CD1c-positive myeloid dendritic cell (primary cell): ENCODE measurements at regions not wholly inside any gene's neighbourhood (a gene's known extent, or its start where the extent isn't known, plus 50 kb on each side); places are given as distances from the start of the nearest gene placed in this dataset.

Experiments used
- DNase-seq: peaks from one replicate; pipeline ENCODE4 v3.0.0-alpha.2; 2016; ENCODE audit errors: extremely low spot score

GRCh38 chr5:1706021-1706420 lies 93.6 kb downstream of the MRPL36 start:
- DNase-seq = no peak

- no peak for DNase-seq
Measured at GRCh38 chr5:1704676-1705075, 95.0 kb downstream of the MRPL36 start.

GRCh38 chr5:1704266-1704665 lies 95.4 kb downstream of the MRPL36 start:
- DNase-seq = no peak

DNA sequence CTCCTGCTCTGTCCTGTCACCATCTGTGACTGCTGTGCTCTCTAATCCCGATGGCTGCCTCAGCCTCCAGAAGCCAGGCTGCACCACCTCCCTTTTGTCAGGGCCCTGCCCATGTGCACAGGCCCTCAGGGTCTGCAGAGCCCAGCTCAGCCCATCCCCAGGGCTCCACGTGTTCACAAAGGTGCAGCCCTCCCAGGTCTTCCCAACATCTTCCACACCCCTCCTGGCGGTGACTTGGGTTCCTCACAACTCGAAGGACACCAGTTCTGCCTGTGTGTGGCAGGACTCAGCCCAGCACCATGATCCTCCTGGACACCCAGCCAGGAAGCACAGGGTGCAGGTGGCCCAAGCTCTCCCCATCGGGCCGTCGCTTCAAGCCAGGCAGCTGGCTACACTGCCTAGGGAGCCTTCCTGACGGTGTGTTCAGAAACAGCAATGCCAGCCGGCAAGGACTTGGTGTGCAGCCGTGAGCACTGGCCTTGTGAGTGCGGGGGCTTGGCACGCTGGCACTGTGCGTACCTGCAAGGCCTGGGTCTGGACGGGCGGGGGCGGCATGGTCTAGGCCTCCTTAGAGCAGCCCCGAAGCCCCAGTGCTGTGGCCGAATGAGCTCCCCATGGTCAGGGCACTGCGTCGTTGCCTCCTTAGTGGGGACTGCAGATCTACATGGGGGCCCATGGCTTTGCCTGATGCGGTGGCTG lies 96.1 kb downstream of the MRPL36 start:
- DNase-seq = no peak

GRCh38 chr5:1702318-1702717 lies 97.3 kb downstream of the MRPL36 start:
- no peak for DNase-seq

- DNase-seq = no peak
Measured at GRCh38 chr5:1701884-1702283, 97.8 kb downstream of the MRPL36 start.

DNA sequence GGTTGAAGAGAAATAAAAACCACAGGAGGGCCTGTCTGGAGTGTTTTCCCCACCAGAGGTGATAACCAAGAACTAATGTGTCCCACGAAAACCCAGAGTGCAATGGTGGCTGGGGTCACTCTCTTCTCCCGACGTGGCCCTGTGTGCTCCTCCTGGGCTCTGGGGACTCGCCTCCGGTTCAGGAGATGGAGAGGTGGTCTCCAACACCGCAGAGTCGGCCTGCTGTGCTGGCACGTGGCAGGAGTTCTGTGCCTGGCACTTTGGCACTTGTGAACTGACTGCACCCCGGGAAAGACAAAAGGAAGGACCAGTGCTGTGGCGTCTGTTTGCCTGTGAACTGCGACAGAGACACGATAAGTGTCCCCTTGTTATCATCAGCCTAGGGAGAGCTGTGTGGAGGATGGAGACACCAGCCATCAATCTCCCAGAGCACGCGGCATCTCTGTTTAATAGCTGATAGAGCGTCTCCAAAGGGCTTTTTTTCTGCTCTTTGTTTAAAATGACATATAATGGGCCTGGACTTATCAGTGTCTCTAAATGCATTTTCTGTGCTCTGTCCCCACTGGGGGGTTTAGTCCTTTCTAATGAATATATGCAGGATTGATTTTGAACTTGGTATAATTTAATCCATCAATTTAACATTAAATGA lies 98.3 kb downstream of the MRPL36 start:
- DNase-seq = no peak

DNA sequence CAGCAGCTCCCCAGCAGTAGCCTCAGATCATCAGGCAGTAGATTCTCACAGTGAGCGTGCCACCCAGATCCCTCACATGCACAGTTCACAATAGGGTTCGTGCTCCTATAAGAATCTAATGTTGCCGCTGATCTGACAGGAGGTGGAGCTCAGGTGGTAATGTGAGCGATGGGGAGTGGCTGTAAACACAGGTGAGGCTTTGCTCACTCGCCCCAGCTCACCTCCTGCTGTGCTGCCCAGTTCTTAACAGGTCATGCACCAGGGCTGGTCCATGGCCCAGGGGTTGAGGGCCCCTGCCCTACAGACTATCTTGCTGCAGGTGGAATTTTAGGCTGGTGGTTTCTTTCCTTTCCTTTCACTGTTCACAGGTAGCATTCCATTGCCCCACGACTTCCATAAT lies 100.2 kb downstream of the MRPL36 start:
- DNase-seq = no peak

DNA sequence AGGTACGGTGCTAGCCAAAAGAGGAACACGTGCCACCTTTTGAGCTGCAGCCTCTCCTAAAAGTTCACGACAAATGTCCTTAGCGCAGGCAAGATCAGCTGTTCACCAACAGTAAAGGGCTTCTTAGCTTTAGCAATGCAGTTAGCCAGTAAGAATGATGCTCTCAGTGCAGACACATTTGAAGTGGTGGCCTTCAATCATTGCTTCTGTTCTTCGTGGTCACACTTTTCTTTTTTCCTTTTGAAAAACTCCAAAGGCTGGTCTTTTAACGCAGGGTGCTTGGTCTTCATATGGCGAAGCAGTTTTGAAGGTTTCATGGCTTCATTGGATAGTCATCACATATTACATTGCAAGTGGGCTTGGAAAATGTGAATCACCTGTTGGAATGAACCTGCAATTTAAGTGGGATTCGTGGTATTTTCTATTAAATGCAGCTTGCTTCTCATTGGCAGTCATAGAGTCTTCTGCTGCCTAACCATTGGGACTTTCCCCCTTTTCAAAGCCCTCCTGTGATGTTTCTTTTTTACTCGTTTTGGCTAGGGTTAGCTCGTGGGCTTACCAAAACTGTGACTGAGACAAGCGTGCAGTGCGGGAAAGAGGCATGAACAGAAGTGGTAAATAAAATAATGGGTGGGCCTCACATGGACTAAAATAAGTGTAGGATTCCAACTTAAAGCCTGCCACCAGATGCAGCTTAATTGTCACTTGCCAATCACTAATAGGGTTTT lies 100.9 kb downstream of the MRPL36 start:
- no peak for DNase-seq

DNA sequence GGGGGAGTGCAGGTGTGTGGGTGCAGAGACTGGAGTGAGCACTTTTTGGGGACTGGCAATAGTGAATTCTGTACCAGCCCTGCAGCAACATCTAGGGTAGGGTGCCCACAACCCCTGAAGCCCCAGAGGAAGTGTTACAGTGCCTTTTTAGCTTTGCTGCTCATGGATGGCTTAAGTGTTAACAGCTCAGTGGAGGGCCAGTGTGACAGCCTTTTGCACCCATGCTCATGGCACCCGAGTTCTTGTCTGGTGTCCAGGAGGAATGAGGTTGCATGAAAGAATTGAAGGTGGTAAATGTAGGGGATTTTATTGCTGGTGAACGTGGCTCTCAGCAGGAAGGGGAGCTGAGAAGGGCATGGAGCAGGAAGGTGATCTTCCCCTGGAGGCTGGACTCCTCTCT lies 107.3 kb downstream of the MRPL36 start:
- DNase-seq = no peak

DNA sequence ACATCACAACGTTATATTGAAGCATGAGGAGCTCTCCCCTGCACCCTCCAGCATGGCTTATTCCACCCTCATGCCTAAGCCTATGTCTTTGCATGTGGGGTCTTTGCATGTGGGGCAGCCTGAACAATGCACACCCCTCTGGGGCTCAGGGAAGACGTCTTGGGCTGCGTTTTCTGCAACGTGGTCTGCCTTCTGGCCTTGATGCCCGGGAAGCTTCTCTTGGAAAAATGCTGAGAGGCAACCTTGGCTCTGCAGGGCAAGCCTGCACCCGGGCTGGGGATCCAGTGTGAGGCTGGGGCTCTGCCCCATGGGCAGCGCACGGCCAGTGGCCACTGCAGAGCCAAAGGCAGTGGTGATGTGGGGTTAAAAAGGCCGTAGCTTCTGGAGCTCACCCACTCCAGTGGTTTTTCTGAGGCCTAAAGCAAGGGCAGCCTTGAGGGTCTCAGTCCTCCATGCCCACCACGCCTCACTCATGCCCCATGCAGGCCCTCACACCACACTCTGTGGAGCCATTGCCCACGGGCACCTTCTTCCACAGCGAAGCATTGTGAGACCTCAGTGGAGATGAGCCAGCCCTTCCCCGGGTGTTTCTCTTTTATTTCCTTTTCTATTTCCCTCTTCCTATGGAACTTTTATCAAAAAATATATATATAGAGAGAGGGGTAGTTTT lies 112.2 kb downstream of the MRPL36 start:
- no peak for DNase-seq

DNA sequence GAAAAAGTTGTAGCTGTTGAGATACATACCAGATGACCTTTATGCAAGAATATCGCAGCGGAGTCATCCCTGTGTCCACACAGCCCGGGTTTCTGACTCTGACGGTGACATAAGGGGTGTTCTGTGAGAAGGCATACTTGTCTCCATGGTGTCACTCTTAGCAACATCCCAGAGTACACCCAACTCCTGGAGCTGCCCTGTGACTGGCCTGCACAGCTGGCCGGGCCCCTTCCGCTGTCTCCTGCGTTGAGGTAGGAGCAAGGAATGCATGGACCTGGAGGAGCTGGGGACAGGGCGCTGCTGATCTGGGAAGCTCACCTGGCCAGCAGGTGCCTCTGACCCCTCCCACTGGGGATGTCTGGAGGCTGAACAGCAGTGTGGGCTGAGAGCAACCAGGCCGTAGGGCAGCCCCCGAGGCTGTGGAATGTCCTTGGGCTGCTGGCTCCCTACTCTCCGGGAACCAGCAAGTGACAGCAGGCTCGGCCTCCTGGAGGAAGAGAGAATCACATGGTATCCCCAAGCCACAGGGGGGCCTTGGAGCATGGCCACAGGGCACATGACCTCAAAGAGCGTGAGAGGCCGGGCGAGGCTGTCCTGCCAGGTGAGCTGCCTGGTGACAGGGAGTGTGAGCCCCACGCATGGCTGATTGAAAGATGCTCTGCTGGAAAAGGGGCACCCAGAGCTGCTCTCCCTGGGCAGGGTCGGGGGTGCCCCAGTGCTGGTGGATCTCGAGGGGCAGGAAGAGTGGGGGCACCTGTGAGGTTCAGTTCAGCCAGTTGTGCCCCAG lies 113.4 kb downstream of the MRPL36 start:
- DNase-seq = no peak

DNA sequence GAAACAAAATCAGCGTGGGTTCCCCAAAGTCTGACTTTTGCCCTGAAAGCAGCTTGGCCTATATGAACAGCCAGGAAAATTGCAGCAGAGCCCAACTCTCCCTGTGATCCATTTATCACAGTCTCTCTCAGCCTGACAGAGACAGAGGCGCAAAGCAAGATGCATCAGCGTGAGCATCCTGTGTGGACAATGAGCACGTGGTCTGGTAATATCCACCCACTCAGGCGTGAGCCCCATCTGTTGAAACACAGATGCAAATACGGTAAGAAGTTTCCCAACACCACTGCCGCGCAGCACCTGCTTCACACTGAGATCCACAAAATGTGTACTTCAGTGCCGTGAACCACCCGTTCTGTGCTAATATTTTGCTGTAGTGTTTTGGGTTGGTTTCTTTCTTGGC lies 114.6 kb downstream of the MRPL36 start:
- no peak for DNase-seq

DNA sequence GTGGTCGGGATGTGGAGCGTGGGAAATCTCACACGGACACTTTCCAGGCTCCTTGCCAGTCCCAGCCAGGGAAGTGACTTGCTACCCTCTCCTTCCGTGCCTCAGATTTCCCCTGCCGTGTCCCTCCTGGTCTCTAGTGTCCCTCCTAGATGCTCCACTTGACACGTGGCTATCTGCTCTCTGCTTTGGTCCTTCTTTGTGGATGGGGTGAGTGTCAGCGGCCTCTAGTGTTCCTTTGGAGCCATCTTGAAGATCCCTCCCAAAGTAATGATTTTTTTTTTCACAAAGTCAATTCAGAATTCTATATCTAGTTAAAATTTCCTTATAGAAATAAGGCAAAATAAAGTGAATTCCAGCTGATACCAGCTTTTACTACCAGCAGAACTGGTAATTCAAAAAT lies 117.7 kb downstream of the MRPL36 start:
- no peak for DNase-seq

DNA sequence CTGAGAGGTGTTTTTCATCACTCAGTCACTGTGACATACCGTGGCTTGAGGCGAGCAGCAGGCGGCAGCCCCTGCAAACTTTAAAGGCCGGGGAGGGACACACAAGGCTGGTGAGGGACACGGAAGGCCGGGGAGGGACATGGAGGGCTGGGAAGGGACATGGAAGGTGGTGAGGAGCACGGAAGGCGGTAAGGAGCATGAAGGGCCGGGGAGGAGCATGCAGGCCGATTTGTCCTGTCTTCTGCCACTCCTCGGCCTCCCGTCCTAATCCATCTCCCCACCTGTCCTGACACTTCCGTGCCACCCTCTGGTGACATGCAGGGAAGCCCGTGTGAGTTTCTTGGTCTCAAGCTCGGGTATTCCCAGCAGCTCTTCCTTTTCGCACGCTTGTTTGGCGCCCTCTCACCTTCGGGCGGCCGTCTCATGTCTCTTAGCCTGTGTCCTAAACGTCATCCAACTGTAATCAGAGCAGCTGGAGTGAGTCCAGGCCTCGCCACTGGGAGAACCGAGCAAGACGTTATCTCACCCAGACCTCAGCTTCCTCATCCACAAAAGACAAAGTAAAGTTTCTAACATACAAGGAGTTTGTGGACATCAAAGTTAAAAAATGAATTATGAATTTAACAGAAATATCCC lies 126.5 kb downstream of the MRPL36 start:
- no peak for DNase-seq

GRCh38 chr5:1672396-1672795 lies 127.2 kb downstream of the MRPL36 start:
- DNase-seq = no peak

- DNase-seq = no peak
Measured at GRCh38 chr5:1671351-1671750, 128.3 kb downstream of the MRPL36 start.

- DNase-seq = peak; percentile 49
Measured at GRCh38 chr5:1670351-1670750, 129.3 kb downstream of the MRPL36 start.

DNA sequence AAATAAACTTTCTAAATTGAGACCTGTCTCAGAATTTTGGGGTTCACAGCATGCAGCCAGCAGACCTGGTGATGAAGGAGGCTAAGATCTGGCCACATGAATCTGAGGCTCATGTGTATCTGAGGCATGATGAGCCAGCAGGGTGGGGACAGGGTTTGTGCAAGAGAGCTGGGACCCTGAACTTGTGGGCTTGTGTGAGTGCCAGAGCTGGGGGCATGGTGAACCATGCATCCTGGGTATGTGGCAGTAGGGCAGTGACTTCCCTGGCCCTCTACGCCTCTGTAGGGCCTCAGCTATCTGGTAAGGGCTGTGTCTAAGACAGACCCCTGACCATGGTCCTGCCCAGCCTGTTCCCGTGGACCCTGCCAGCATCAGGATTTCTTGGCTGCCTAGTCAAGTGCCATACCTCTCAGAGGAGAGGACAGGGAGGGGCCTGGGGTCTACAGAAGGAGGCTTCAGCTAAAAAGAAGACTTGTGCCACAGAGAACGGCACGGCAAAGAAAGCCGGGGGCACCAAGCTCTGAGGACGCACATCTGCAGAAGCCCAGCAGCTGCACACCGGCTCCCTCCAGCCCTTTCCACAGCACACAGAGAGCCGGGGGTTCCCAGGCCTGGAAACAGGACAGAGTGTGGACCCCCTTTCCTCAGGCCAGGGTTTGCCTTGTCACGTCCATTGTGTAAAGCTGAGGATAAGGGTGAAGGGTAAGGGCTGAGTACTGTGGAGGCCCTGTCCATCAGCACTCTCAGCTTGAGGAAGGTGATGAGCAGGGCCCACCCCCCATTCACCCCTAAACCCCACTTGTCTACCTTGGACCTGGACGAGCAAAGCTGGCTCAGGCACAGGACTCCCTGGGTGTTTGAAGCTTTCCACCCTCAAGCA lies 130.1 kb downstream of the MRPL36 start:
- DNase-seq = no peak

- DNase-seq = no peak
Measured at GRCh38 chr5:1668141-1668721, 131.4 kb downstream of the MRPL36 start.
